GM12878 (cell line): ENCODE measurements at regions not wholly inside any gene's neighbourhood (a gene's known extent, or its start where the extent isn't known, plus 50 kb on each side); places are given as distances from the start of the nearest gene placed in this dataset.

ENCODE experiments used
- CHD1 ChIP-seq: IDR thresholded peaks from 2 replicates; pipeline ENCODE4 v1.6.1; 2012; ENCODE audit warnings: low read depth, low read length, improper control_type of control experiment
- EGR1 ChIP-seq, 2 experiments: IDR thresholded peaks; 1 replicate in 1 of 2; 2 replicates in 1 of 2; pipeline ENCODE4 v1.6.1; 2011 to 2012; ENCODE audit warnings: low read depth in 2 of 2, low read length in 2 of 2, borderline replicate concordance in 1 of 2, mild to moderate bottlenecking in 1 of 2, moderate library complexity in 1 of 2
- EZH2 ChIP-seq: IDR thresholded peaks from 2 replicates; pipeline ENCODE4 v1.6.1; 2012; ENCODE audit warnings: low read depth, mild to moderate bottlenecking, control low read depth, inconsistent platforms, low read length, borderline replicate concordance; ENCODE audit not compliant: control insufficient read depth
- MEF2A ChIP-seq: IDR thresholded peaks from 2 replicates; pipeline ENCODE4 v1.6.1; 2011; ENCODE audit warnings: low read depth, mild to moderate bottlenecking, low read length, moderate library complexity; ENCODE audit not compliant: insufficient read depth
- PAX5 ChIP-seq: IDR thresholded peaks from 2 replicates; pipeline ENCODE4 v1.6.1; 2011; ENCODE audit warnings: low read depth, low read length, borderline replicate concordance
- POLR2A ChIP-seq: IDR thresholded peaks from 2 replicates; pipeline ENCODE4 v1.6.1; 2011; ENCODE audit warnings: low read depth, mild to moderate bottlenecking, low read length
- TF ChIP-seq, protein P1 (sequence below): IDR thresholded peaks from 2 replicates; pipeline ENCODE4 v1.6.1; 2012; ENCODE audit warnings: low read depth, low read length, improper control_type of control experiment
- TF ChIP-seq, protein P2 (sequence below): fragments of 450-650 bp; formaldehyde crosslinking; IDR thresholded peaks from 2 replicates; pipeline ENCODE4 v1.4.0; 2020; ENCODE audit warnings: mild to moderate bottlenecking, moderate library complexity
- TF ChIP-seq, protein P3 (sequence below): IDR thresholded peaks from 2 replicates; pipeline ENCODE4 v1.6.1; 2012; ENCODE audit warnings: low read depth, low read length, improper control_type of control experiment

DNA sequence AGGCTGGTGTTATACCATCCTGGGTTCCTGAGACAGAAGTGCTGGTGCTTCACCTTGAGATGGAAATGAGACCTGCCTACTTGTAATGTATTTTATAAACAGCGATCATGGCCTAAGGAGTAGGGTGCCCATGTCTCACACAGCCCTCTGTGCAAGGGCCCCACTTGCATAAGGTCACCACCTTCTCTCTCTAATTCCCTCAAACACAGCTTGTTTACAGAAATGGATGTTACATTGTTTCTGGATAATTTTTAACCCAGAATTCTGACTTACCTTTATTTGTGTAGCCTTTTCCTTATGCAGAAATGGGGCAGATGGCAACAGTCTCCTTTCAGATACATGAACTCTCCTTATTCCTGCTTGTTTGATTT, 95.1 kb upstream of the UMPS start:
- no peak for TF ChIP-seq EGR1 (IDR thresholded peaks at IDR 0.05; ENCODE audit: borderline replicate concordance in 1 of 2, low read depth in 2 of 2, low read length in 2 of 2)
- TF ChIP-seq POLR2A = no peak
- no peak for TF ChIP-seq EZH2
- TF ChIP-seq, protein P1, sequence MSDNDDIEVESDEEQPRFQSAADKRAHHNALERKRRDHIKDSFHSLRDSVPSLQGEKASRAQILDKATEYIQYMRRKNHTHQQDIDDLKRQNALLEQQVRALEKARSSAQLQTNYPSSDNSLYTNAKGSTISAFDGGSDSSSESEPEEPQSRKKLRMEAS = no peak
- TF ChIP-seq, protein P2, sequence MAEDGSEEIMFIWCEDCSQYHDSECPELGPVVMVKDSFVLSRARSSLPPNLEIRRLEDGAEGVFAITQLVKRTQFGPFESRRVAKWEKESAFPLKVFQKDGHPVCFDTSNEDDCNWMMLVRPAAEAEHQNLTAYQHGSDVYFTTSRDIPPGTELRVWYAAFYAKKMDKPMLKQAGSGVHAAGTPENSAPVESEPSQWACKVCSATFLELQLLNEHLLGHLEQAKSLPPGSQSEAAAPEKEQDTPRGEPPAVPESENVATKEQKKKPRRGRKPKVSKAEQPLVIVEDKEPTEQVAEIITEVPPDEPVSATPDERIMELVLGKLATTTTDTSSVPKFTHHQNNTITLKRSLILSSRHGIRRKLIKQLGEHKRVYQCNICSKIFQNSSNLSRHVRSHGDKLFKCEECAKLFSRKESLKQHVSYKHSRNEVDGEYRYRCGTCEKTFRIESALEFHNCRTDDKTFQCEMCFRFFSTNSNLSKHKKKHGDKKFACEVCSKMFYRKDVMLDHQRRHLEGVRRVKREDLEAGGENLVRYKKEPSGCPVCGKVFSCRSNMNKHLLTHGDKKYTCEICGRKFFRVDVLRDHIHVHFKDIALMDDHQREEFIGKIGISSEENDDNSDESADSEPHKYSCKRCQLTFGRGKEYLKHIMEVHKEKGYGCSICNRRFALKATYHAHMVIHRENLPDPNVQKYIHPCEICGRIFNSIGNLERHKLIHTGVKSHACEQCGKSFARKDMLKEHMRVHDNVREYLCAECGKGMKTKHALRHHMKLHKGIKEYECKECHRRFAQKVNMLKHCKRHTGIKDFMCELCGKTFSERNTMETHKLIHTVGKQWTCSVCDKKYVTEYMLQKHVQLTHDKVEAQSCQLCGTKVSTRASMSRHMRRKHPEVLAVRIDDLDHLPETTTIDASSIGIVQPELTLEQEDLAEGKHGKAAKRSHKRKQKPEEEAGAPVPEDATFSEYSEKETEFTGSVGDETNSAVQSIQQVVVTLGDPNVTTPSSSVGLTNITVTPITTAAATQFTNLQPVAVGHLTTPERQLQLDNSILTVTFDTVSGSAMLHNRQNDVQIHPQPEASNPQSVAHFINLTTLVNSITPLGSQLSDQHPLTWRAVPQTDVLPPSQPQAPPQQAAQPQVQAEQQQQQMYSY = no peak
- TF ChIP-seq, protein P3, sequence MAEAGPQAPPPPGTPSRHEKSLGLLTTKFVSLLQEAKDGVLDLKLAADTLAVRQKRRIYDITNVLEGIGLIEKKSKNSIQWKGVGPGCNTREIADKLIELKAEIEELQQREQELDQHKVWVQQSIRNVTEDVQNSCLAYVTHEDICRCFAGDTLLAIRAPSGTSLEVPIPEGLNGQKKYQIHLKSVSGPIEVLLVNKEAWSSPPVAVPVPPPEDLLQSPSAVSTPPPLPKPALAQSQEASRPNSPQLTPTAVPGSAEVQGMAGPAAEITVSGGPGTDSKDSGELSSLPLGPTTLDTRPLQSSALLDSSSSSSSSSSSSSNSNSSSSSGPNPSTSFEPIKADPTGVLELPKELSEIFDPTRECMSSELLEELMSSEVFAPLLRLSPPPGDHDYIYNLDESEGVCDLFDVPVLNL = no peak
- TF ChIP-seq MEF2A = no peak
- no peak for TF ChIP-seq CHD1
- TF ChIP-seq PAX5 = no peak
